GM23338 (cell line): ENCODE measurements at regions not wholly inside any gene's neighbourhood (a gene's known extent, or its start where the extent isn't known, plus 50 kb on each side); places are given as distances from the start of the nearest gene placed in this dataset.

Source experiments
- CREB1 ChIP-seq: fragments of 250-450 bp; sonication (Bioruptor Pico); IDR thresholded peaks from 2 replicates; pipeline ENCODE4 v1.5.0; 2020; ENCODE audit warnings: low read depth, mild to moderate bottlenecking, moderate library complexity
- EZH2 ChIP-seq: fragments of 200-600 bp; sonication (generic); IDR thresholded peaks from one replicate; pipeline ENCODE4 v1.8.0; 2017; ENCODE audit warnings: antibody characterized with exemption, mild to moderate bottlenecking, low read depth; ENCODE audit not compliant: unreplicated experiment
- EZH2phosphoT487 ChIP-seq: fragments of 200-600 bp; sonication (generic); IDR thresholded peaks from one replicate; pipeline ENCODE4 v1.8.1; 2018; ENCODE audit warnings: antibody characterized with exemption; ENCODE audit not compliant: unreplicated experiment
- JUNB ChIP-seq: IDR thresholded peaks from one replicate; pipeline ENCODE4 v1.6.1; 2016; ENCODE audit warnings: antibody characterized with exemption; ENCODE audit not compliant: unreplicated experiment
- NANOG ChIP-seq: IDR thresholded peaks from 2 replicates; pipeline ENCODE4 v1.6.1; 2016; ENCODE audit warnings: antibody characterized with exemption, borderline replicate concordance
- POLR2AphosphoS5 ChIP-seq: IDR thresholded peaks from 2 replicates; pipeline ENCODE4 v1.6.1; 2016; ENCODE audit warnings: antibody characterized with exemption, low read depth
- STAT1 ChIP-seq: IDR thresholded peaks from one replicate; pipeline ENCODE4 v1.6.1; 2016; ENCODE audit warnings: antibody characterized with exemption; ENCODE audit not compliant: unreplicated experiment
- ZNF114 ChIP-seq: fragments of 250-450 bp; sonication (Bioruptor Pico); IDR thresholded peaks from 2 replicates; pipeline ENCODE4 v1.5.0; 2020; ENCODE audit warnings: mild to moderate bottlenecking, moderate library complexity
- TF ChIP-seq, protein P1 (sequence below), 2 experiments: fragments of 200-600 bp in 1 of 2; sonication (generic) in 1 of 2; conservative IDR thresholded peaks; 2 replicates each; pipeline versions ENCODE4 v1.5.1 to v1.6.1; 2016 to 2017; ENCODE audit warnings: antibody characterized with exemption in 2 of 2, low read depth in 2 of 2, mild to moderate bottlenecking in 2 of 2, moderate library complexity in 1 of 2
- TF ChIP-seq, protein P2 (sequence below): IDR thresholded peaks from 2 replicates; pipeline ENCODE4 v1.6.1; 2016; ENCODE audit warnings: antibody characterized with exemption
- TF ChIP-seq, protein P3 (sequence below): IDR thresholded peaks from one replicate; pipeline ENCODE4 v1.6.1; 2018; ENCODE audit warnings: antibody characterized with exemption; ENCODE audit not compliant: unreplicated experiment

DNA sequence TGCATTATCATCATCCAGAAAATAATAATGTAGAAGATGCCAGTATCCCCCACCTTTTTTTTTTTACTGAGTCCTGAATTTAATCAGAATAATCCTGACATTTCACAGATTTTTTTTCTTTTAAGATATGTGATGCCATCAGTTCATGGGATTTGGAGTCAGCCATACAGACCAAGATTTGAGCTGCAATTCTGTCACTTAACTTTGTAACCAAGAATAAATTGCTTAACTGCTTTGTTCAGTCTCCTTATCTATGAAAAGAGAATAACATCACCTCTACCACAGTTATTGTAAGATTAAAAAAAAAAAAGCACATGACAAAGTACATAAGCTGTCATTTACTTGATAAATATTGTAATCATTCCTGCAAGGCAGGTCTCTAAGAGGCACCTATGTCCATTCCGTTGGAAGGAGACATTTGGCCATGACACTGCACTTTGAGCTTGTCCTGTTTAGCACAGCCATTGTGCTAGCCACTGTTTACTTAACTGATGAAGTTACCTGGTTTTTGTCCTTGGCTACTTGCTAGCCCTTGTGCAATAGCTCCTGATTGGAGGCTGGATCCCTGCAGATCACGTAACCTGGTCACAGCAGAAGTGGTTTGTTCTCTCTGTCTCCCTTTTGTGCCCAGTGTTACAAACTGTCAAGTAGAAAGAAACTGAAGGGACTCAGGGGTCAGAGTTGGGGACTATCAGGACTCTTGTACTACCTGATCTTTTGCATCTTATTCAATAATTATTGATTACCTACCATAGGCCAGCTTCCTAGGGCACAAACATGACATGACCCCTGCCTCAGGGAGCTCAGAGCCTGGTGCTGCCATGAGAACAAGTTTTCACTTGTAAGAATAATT, 306.0 kb downstream of the WDR72 start:
- TF ChIP-seq EZH2 (no peak), NANOG (no peak), EZH2phosphoT487 (no peak), CREB1 (no peak), POLR2AphosphoS5 (no peak), JUNB (no peak), ZNF114 (CRISPR knock-in tag) (no peak), STAT1 (no peak)
- TF ChIP-seq, protein P1, sequence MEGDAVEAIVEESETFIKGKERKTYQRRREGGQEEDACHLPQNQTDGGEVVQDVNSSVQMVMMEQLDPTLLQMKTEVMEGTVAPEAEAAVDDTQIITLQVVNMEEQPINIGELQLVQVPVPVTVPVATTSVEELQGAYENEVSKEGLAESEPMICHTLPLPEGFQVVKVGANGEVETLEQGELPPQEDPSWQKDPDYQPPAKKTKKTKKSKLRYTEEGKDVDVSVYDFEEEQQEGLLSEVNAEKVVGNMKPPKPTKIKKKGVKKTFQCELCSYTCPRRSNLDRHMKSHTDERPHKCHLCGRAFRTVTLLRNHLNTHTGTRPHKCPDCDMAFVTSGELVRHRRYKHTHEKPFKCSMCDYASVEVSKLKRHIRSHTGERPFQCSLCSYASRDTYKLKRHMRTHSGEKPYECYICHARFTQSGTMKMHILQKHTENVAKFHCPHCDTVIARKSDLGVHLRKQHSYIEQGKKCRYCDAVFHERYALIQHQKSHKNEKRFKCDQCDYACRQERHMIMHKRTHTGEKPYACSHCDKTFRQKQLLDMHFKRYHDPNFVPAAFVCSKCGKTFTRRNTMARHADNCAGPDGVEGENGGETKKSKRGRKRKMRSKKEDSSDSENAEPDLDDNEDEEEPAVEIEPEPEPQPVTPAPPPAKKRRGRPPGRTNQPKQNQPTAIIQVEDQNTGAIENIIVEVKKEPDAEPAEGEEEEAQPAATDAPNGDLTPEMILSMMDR (conservative IDR thresholded peaks at IDR 0.05; ENCODE audit: low read depth in 2 of 2): no peak
- TF ChIP-seq, protein P2, sequence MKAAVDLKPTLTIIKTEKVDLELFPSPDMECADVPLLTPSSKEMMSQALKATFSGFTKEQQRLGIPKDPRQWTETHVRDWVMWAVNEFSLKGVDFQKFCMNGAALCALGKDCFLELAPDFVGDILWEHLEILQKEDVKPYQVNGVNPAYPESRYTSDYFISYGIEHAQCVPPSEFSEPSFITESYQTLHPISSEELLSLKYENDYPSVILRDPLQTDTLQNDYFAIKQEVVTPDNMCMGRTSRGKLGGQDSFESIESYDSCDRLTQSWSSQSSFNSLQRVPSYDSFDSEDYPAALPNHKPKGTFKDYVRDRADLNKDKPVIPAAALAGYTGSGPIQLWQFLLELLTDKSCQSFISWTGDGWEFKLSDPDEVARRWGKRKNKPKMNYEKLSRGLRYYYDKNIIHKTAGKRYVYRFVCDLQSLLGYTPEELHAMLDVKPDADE: no peak
- TF ChIP-seq, protein P3, sequence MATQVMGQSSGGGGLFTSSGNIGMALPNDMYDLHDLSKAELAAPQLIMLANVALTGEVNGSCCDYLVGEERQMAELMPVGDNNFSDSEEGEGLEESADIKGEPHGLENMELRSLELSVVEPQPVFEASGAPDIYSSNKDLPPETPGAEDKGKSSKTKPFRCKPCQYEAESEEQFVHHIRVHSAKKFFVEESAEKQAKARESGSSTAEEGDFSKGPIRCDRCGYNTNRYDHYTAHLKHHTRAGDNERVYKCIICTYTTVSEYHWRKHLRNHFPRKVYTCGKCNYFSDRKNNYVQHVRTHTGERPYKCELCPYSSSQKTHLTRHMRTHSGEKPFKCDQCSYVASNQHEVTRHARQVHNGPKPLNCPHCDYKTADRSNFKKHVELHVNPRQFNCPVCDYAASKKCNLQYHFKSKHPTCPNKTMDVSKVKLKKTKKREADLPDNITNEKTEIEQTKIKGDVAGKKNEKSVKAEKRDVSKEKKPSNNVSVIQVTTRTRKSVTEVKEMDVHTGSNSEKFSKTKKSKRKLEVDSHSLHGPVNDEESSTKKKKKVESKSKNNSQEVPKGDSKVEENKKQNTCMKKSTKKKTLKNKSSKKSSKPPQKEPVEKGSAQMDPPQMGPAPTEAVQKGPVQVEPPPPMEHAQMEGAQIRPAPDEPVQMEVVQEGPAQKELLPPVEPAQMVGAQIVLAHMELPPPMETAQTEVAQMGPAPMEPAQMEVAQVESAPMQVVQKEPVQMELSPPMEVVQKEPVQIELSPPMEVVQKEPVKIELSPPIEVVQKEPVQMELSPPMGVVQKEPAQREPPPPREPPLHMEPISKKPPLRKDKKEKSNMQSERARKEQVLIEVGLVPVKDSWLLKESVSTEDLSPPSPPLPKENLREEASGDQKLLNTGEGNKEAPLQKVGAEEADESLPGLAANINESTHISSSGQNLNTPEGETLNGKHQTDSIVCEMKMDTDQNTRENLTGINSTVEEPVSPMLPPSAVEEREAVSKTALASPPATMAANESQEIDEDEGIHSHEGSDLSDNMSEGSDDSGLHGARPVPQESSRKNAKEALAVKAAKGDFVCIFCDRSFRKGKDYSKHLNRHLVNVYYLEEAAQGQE: no peak
